HG03039 (cell line): ENCODE measurements at regions not wholly inside any gene's neighbourhood (a gene's known extent, or its start where the extent isn't known, plus 50 kb on each side); places are given as distances from the start of the nearest gene placed in this dataset.
"Not testable (repeated sequence)": the region's sequence is repeated elsewhere in the genome, so short reads cannot be mapped to it uniquely, and the experiment has no call there.

Experiments
- ATAC-seq: cut with Tn5 transposase; IDR thresholded peaks from one replicate; pipeline ENCODE4 v1.9.1; 2021; ENCODE audit warnings: mild to moderate bottlenecking, moderate library complexity; ENCODE audit not compliant: unreplicated experiment

DNA sequence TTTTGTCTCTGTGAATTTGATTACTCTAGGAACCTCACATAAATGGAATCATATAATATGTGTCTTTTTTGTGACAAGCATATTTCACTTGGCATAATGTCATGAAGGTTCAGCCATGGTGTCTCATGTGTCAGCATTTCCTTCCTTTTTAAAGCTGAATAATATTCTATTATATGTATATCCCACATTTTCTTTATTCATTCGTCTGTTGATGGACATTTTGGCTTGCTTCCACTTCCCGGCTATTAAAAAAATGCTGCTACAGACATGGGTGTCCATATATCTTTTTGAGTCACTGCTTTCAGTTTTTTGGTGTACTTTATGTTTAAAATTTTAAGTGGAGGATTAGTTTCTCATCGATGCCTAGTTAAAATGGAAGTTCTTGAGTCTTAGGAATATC is 59.8 kb upstream of the C5orf63 start:
- no peak for ATAC-seq

GRCh38 chr5:127136908-127137307 is 63.6 kb upstream of the C5orf63 start:
- ATAC-seq, result no peak

DNA sequence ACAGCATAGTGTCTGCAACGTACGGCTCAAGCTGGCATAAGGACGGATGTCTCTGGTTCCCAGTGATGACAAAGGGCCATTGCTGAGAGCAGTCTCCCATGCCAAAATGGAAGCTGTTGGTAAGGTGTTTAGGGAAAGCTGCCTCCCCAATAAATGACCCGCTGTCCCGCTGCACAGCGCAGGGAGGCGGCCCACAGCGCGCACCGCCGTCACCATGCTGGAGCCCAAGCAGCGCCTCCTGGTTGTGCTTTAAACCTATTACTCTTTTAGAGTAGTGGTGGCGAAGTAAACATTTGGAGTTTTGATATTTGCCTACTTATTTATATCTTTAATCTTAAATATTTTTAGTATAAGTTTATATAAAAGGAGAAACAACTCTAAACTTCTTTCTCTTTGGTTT is 70.4 kb upstream of the C5orf63 start:
- no peak for ATAC-seq

- ATAC-seq, result no peak
These were observed 79.7 kb upstream of the C5orf63 start for GRCh38 chr5:127153031-127153430.

GRCh38 chr5:127153521-127153920 is 80.2 kb upstream of the C5orf63 start:
- no peak for ATAC-seq

DNA sequence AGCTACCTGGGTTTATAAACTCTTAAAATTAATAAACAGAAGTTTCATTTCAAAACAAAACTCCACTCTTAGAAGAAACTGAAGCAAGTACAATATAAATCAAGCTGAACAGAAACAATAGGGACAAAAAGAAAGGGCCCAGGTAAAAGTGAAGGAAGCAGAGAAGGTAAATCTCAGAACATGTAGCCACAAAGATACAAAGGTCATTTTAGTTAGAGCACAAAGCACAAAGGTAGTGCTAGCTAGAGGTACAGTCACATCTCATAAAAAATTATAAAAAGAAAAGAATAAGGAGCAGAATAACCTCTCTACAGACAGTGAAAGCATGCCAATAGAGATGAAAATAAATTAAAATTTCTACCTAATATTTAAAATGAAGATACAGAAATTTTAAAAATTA is 90.4 kb upstream of the C5orf63 start:
- ATAC-seq, result no peak

GRCh38 chr5:127170918-127171600 is 97.8 kb upstream of the C5orf63 start:
- ATAC-seq, result no peak

DNA sequence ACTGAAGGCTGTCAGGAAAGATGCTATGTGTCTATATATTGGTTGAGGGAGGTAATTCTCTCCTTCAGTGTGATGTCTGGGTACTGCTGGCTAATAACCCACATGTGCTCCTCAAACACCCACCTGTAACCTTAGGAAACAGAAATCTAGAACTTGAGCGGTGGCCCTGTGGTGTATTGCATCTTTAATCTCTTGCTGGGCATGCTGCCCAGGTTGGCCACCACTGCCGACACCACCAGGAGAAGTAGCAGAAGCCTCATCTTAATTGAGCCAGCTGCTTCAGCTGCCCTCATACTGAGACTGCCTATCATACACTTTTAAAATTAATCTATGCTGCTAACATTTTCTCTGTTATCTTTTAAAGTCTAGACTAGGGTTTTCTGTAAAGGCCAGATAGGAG is 103.5 kb upstream of the C5orf63 start:
- no peak for ATAC-seq

GRCh38 chr5:127182631-127183030 is 108.0 kb upstream of the MEGF10 start:
- ATAC-seq, result not testable (repeated sequence)

- no peak for ATAC-seq
These were observed 107.3 kb upstream of the MEGF10 start for GRCh38 chr5:127183332-127183731.

GRCh38 chr5:127184851-127185250 is 105.7 kb upstream of the MEGF10 start:
- no peak for ATAC-seq

- ATAC-seq, result no peak
These were observed 103.9 kb upstream of the MEGF10 start for GRCh38 chr5:127186657-127187056.

DNA sequence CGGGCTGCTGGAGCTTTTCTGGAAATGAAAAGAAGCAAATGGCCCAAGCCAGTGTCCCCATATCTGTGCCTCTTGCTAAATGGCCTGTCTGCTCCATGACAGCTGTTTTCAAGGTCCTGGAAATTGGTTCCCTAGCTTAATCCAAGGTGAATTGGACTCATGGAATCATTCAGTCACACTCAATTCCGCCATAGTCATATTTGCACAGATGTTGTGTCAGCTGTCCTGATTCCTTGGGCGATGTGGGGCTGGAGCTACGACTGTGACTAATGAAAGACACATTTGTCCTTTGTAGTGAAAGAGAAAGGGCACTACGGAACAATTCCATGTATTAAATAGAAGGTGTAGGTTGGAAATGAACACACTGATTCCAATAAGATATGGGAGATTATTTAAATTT is 102.9 kb upstream of the MEGF10 start:
- ATAC-seq, result no peak

GRCh38 chr5:127192150-127192549 is 98.4 kb upstream of the MEGF10 start:
- no peak for ATAC-seq

GRCh38 chr5:127192836-127193338 is 97.7 kb upstream of the MEGF10 start:
- no peak for ATAC-seq

- ATAC-seq, result no peak
These were observed 94.6 kb upstream of the MEGF10 start for GRCh38 chr5:127196042-127196441.

- ATAC-seq, result not testable (repeated sequence)
These were observed 93.0 kb upstream of the MEGF10 start for GRCh38 chr5:127197402-127198167.

GRCh38 chr5:127202738-127203137 is 87.9 kb upstream of the MEGF10 start:
- ATAC-seq, result not testable (repeated sequence)

- ATAC-seq, result no peak
These were observed 86.8 kb upstream of the MEGF10 start for GRCh38 chr5:127203818-127204217.

- ATAC-seq, result no peak
These were observed 85.4 kb upstream of the MEGF10 start for GRCh38 chr5:127205147-127205546.

DNA sequence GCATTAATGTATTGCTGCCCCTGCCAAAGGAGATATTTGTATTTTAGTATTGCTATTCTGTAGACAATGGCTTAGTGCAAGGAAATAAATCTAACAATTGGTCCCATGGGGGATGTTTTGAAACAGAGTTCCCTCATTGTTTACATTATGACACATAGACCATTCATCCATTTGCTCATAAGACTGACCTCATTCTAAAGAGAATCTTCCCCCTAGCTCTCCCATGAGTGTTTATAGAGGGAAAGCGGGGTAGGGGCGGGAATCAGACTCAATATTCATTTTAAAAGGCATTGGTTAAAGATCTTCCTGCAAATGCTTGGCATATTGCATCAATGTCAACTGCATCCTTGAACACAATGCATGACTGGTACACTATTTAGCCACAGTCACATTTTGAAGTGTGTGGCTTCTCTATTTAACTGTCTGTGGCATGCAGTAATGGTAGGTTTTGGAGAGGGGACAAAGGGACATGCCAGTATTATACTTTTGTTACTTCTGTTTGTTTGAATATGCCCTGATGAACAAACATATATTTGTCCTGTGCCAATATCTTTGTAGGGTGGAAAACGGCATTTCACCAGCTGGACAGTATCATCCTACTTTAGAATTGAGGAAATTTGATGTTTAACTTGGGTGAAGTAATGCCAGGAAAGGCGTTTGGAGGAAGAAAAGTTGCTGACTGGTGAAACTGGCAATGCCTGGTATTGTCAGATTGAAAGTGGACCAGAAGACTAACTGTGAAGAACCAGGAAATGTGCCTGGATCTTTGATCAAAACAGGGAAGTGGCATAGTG is 84.1 kb upstream of the MEGF10 start:
- no peak for ATAC-seq
